Stromal cell of bone marrow (primary cell): ENCODE measurements at regions not wholly inside any gene's neighbourhood (a gene's known extent, or its start where the extent isn't known, plus 50 kb on each side); places are given as distances from the start of the nearest gene placed in this dataset.
"Not testable (repeated sequence)": the region's sequence is repeated elsewhere in the genome, so short reads cannot be mapped to it uniquely, and the experiment has no call there.

ENCODE experiments used
- DNase-seq: peaks from one replicate; pipeline ENCODE4 v3.0.0-alpha.2; 2012; ENCODE audit warnings: low read depth

DNA sequence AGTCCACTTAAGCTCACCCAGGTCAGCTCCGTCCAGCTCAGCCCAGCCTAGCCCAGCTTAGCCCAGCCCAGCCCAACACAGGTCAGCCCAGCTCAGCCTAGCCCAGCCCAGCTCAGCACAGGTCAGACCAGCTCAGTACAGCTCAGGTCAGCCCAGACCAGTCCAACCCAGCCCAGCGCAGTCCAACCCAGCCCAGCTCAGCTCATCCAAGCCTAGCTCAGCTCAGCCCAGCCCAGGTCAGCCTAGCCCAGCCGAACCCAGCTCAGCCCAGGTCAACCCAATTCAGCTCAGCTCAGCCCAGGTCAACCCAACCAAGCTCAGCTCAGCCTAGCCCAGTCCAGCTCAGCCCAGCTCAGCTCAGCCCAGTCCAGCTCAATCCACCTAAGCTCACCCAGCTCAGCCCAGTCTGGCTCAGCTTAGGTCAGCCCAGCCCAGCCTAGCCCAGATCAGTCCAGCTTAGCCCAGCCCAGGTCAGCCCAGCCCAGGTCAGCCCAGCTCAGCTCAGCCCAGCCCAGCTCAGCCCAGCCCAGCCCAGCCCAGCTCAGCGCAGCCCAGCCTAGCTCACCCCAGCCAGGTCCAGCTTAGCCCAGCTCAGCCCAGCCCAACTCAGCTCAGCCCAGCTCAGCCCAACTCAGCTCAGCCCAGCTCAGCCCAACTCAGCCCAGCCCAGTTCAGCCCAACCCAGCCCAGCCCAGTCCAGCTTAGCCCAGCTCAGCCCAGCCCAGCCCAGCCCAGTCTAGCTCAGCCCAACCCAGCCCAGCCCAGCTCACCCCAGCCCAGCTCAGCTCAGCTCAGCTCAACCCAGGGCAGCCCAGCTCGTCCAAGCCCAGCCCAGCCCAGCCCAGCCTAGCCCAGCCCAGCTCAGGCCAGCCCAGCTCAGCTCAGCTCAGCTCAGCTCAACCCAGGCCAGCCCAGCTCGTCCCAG, 184.0 kb downstream of the TMEM121 start:
- DNase-seq, result no peak

DNA sequence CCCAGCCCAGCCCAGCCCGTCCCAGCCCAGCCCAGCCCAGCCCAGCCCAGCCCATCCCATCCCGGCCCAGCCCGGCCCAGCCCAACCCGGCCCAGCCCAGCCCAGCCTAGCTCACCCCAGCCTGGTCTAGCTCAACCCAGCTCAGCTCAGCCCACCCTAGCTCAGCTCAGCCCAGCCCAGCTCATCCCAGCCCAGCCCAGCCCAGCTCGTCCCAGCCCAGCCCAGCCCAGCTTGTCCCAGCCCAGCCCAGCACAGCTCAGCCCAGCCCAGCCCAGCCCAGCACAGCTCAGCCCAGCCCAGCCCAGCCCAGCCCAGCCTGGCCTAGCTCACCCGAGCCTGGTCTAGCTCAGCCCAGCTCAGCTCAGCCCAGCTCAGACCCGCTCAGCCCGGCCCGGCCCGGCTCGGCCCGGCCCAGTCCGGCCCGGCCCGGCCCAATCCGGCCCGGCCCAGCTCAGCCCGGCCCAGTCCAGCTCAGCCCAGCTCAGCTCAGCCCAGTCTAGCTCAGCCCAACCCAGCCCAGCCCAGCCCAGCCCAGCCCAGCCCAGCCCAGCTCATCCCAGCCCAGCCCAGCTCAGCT, 184.7 kb downstream of the TMEM121 start:
- no peak for DNase-seq

DNA sequence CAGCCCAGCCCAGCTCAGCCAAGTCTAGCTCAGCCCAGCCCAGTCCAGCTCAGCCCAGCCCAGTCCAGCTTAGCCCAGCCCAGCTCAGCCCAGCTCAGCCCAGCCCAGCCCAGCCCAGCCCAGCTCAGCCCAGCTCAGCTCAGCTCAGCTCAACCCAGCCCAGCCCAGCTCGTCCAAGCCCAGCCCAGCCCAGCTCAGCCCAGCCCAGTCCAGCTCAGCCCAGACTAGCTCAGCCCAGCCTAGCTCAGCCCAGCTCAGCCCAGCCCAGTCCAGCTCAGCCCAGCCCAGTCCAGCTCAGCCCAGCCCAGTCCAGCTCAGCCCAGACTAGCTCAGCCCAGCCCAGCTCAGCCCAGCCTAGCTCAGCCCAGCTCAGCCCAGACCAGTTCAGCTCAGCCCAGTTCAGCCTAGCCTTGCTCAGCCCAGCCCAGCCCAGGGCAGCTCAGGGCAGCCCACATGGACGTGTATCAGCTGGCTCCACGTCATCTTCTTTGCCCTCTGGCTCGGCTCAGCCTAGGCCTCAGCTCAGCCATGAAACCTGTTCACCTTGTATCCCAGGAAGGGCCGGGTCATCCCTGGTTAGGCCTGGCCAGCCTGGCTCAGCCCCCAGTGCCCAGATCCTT, 185.6 kb downstream of the TMEM121 start:
- DNase-seq, result no peak

DNA sequence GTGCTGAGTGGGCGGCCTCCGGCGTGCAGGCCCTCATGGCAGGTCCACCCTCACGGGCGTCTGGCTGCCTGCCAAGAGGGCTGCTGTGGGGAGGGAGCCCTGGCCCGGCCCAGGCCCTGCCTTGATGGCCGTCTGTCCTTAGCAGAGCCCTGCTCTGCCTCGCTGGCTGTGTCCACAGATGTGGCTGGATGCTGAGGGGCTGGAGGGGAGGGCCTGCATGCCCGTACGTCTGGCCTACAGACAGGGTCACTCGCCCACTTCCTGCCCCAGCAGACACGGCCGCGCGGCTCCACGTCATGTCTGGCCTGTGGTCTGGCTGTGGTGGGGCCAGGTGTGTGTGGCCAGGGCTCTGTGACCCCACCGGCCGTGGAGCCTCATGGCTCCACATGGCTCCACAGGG, 186.3 kb downstream of the TMEM121 start:
- DNase-seq, result not testable (repeated sequence)

DNA sequence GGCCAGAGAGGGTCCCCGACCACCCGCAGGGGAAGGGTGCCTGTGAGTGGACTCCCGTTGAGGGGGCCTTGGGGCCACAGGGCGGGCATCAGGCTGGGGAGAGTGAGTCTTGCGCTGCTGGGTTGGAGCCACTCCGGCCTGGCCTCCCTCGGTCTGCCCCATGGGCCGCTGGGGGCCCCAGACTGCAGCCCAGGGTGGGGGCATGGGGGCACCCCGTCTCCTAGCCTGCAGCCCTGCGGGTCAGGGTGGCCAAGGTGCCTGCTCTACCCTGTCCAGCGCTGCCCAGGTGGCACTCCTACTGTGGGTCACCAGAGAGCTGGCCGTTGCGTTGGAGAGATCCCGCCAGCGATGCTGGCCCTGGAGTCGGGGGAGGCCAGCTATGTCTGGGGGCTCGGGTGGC, 186.8 kb downstream of the TMEM121 start:
- DNase-seq, result not testable (repeated sequence)

DNA sequence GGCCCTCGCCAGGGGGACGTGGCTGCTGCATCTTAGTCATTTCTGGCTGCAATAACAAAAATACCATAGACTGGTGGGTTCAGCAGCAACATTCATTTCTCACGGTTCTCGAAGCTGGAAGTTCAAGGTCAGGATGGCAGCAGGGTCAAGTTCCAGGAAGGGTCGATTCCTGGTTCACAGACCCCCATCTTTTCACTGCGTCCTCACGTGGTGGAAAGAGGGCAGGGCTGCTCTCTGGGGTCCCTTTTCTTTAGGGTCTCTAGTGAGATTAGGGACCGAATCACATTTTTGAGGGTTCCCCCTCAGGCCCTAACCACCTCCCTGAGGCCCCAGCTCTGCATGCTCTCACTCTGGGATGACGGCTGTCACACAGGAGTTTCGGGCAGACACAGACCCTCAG, 187.5 kb downstream of the TMEM121 start:
- DNase-seq, result not testable (repeated sequence)

DNA sequence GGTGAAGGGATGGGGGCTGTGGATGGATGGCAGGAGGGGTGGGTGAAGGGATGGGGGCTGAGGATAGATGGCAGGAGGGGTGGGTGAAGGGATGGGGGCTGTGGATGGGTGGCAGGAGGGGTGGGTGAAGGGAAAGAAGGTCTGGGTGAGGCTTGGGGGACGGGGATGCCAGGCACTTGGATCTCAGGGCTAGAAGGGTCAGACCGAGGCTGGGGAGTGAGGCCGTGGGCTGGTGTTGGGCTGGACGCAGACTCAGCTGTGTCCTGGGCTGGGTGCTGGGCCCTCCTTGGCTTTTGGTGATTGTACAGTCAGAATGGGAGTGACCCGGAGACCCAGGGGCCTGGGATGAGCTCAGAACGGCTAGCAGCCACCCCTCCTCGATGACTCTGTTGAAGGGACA, 192.4 kb downstream of the TMEM121 start:
- not testable (repeated sequence) for DNase-seq

DNA sequence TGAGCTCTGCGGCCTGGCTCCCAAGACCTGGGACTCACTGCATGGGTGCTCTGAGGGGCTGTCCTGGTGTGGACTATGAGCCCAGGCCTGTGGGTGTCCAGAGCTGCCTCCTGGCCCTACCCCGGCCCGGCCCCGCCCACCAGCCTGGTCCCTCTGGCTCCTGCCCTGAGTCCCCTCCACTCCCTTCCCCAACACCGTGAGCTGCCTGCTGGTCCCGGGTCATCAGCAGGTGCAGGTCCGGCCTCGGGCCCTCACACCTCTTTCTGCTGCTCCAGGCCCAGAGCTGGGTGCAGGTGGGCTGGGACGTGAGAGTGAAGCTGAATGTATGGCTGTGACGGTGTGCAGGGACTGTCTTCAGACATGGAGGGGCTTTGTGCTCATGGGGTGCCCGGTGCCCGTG, 193.7 kb downstream of the TMEM121 start:
- DNase-seq, result not testable (repeated sequence)

DNA sequence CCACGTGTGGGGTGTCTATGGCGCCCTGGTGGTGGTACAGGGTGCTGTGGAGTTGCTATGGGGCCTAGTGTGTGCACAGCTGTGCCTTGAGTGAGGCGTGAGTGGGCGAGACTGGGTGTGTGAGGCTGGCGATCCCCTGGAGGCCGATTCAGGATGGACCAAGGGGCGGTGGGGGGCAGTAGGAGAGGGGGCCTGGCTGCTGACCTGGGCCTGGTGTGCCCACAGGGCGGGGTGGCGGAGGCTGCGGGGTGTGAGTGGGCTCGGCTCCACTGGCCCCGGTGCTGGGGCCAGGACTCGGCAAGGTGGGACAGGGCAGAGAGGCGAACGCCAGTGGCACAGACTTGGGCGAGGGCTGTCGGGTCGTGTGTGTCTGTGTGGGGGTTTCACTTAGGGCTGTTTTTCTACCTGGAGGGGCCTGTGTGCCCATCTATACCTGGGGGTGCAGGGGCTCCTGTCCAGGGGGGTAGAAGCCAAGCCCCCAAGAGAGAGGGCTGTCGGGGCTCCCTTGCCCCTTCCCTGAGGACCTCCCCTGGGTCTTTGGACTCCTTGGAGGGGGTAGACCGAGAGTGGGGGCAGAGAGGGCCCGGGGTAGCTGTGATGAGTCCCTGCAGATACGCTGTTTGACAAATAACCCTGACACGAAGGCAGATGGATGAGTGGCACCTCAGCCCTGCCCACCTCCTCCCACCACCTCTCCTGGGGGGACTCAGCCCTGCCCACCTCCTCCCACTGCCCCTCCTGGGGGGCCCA, 194.6 kb downstream of the TMEM121 start:
- DNase-seq, result not testable (repeated sequence)

DNA sequence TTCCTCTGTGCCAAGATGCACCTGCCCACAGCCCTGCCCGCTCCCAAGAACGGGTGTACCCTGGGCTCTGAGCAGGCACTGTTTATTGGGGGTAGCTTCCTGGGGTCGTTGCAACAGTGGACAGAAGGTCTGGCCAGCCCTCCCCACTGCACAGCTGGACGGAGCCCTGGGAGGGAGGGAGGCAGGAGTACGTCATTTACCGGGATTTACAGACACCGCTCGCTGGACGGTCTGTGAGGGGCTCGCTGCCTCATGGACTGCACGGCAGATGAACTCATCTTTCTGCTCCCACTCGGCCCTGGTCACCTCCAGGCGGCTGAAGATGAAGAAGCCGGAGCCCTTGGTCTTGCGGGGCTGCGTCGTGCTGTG, 195.2 kb downstream of the TMEM121 start:
- DNase-seq, result not testable (repeated sequence)

DNA sequence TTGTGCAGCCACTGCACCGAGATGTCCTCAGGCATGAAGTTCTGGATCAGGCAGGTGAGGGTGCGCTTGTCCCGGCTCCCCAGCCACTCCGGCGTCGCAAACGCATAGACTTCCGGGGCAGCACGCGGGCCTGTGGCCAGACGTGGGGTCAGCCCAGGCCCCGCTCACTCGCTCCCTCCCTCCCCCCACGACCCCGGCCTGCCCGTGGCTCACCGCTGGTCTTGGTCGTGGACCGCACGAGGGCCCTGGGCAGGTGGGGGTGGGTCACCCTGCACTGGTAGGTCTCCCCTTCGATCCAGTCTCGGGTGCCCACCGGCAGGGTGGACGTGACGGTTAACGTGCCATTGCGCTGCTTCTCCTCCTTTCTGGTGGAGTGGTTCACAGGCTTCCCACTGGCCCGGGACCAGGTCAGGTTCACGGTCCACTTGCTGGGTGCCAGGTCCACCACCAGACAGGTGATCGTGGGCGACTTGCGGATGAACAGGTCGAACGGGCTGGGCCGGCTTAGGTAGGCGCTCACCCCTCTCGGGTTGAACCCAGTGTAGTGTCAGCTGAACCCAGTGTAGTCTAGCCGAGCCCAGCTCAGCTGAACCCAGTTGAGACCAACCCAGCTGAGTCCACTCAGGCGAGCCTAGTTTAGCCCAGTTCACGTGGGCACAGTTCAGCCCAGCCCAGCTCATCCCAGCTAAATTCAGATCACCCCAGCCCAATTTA, 195.8 kb downstream of the TMEM121 start:
- DNase-seq, result not testable (repeated sequence)

DNA sequence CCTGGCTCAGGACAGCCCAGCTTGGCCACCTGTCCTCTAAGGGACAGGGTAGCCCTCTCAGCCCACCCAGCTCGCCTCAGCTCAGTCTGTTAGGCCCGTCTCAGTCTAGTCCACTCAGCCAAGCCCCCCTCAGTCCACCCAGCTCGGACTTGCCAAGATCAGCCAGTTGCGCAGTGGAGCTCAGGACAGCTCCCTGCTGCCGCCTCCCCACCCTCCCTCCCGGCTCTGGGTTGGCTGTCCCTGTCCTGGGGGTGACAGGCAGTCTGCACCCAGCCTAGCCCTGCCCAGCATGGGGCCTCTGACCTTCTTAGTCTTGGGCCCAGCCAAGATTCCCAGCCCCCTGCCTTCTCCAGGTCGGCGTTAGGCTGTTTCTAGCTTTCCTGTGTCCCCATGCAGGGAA, 196.9 kb downstream of the TMEM121 start:
- DNase-seq, result not testable (repeated sequence)

DNA sequence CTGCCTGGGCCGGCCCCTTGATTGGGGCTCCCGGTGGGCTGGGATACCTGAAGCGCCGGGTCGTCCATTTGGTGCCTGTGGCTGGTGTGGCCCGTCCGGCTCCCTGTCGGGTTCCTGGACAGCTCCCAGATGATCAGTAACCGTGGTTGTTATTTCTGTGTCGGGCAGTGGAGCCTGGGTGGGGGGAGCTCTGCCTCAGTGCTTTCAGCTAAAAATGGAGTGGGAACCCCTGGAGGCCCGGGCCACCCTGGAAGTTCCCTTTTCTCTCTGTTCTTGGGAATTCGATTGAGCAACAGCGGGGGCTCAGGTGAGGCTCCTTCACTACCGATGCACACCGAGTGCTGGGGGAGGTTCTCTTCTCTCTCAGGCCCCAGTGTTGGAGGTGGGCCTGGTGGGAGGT, 197.4 kb downstream of the TMEM121 start:
- DNase-seq, result not testable (repeated sequence)

DNA sequence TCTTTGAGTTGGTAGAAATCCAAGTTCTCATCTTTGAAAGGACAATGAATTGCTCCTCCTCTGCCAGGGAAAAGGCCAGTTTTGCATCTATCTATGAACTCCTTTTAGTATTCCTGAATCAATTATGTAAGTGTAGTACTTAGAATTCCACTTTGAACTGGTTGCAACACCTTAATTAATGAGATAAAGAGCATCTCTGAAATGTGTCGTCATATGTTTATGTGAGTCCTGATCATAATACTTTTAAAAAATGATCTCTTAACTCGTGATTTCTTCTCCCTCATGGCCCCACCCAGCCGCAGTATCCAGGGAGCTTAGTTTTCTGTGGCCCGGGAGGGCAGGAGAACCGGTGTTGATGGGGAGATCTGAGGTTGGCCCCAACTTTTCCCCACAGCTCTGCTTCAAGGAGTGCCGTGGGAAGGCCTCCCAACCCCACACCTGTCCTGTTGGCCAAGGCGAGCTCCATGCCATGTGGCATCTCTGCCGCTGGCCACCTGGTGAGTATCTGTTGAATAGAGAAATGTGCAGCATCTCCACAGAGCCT, 203.5 kb downstream of the TMEM121 start:
- DNase-seq, result not testable (repeated sequence)

DNA sequence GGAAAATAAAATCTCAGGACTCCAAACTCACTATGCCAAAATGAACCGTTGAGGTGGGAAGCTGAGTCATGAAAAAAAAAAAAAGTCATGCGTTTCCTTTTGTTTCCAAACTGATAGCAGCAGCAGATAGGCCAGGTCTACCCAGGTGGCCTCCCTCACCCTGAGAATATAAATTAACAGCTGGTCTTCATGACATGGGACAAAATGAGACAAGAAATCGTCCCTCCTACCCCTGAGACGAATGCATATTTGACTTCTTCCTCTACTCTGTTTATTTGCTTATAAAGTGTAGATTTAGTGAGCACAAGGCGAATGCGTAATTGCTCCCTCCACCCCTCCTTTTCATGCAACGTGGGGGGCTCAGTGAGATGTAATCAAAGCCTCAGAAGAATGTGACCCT, 204.3 kb downstream of the TMEM121 start:
- DNase-seq, result not testable (repeated sequence)

DNA sequence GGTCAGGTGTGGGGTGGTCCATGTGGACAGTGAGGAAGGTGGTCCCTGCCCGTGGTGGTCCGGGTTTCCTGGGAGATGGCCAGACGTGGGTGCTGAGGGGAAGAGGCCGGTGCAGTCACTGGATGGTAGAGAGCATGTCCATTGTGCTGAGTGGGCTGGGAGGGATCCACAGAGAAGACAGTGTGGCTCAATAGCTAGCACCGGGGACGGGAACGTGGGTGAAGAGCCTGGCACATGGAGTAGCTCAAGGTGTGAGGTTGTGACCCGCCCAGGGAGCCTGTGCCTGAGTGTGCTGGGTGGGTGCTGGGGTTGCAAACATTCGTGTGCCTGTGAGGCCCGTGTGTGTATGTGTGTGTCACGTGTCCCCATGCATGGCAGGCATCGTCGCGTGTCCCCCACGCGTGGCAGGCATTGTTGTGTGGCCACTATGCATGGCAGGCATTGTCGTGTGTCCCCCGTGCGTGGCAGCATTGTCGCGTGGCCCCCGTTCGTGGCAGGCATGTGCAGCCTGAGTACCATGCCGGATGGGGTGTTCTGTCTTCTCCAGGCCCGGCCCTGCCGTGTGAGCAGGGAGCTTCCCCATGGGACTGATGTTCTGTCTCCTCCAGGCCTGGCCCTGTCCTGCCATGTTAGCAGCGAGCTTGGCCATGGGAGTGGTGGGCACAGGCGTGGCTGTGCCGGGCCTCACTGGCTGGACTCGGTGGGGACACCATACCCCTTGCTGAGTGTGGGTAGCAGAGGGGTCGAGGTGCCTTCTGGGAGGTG, 205.0 kb downstream of the TMEM121 start:
- DNase-seq, result not testable (repeated sequence)

DNA sequence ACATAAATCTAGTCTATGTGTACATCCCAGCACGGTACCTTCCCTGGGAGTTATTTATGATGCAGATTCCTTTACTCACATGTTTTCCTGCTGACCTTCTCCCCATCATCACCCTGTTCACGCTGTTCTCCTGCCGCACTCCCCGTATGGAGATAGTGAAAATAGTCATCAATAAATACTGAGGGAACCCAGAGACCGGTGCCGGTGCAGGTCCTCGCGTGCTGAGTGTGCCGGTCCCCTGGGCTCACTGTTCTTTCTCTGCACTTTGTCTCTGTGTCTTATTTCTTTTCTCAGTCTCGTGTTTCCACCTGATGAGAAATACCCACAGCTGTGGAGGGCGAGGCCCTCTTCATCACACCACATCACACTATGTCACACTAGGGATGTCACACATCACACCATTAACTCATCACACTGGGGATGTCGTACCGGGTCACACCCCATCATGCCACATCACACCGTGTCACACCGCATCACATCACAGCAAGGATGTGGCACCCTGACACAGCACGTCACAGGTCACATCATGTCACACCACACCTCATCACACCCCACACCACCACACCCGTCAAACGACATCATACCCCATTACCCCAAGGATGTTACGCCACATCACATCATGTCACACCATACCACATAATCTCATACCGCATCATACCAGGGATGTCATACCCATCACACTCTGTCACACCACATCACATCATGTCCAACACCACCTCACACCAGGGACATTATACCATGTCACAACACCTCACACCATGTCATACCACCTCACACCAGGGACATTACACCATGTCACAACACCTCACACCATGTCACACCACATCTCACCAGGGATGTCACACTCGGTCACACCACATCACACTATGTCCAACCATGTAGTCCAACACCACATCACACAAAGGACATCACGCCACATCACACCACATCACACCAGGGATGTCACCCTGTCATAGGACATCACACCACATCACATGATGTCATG, 207.0 kb downstream of the TMEM121 start:
- no peak for DNase-seq

DNA sequence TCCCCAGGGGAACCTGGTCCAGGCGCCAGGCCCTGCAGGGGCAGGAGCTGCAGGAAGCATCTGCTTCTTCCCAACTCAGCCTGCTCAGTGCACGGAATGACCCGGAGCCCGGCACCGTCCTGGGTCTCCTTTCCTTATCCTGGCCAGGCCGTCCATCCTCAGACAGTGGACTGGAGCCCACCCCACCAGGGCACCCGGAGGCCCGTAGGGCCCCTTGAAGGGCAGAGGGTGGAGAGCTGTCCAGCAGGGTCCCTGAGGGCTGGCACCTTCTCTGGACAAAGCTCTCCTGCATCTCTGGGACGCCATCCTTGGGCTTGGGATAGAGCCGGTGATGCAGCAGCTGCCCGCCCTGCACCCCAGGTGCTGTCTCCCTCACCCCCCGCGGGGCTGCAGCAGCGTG, 207.9 kb downstream of the TMEM121 start:
- not testable (repeated sequence) for DNase-seq

DNA sequence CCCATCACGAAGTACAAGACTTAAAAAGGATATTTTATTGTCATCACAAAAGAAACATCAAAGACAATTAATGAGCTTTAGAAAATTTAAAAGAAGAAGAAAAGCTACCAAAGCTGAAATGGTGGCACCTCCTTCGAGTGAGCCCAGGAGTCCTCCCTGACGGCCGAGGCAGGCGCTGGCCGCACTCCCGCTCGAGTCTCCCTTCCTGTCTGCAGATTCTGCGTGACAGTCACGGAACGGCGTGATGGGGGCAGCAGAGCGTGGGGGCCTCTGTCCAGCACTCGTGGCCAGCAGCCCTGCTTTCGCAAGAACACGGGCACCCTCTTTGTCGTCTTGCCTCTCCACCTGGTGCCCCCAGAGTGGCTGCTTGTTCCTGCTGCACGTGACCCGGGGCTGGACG, 209.9 kb downstream of the TMEM121 start:
- not testable (repeated sequence) for DNase-seq
